Astrocyte (in vitro differentiated cells and primary cell): ENCODE measurements at regions not wholly inside any gene's neighbourhood (a gene's known extent, or its start where the extent isn't known, plus 50 kb on each side); places are given as distances from the start of the nearest gene placed in this dataset.

Experiments used
- DNase-seq: peaks from one replicate; pipeline ENCODE4 v3.0.0-alpha.2; 2010; ENCODE audit warnings: low read depth
- FAIRE-seq: peaks from 2 replicates; lab custom pipeline; 2011; peaks lifted over from hg19 to GRCh38; lab: Jason Lieb, UNC
- H2AFZ ChIP-seq: 2 replicates; pipeline ENCODE4 v1.6.0; 2012; ENCODE audit warnings: low read depth, low read length, inconsistent platforms
- H3K27ac ChIP-seq: 2 replicates; pipeline ENCODE4 v1.5.1; 2011; ENCODE audit warnings: low read depth, low read length, inconsistent platforms
- H3K27me3 ChIP-seq: 2 replicates; pipeline ENCODE4 v1.6.0; 2011; ENCODE audit warnings: low read length, inconsistent platforms; ENCODE audit not compliant: insufficient read depth
- H3K36me3 ChIP-seq: 2 replicates; pipeline ENCODE4 v1.5.1; 2011; ENCODE audit warnings: low read length, inconsistent platforms; ENCODE audit not compliant: insufficient read depth
- H3K4me1 ChIP-seq: 2 replicates; pipeline ENCODE4 v1.5.1; 2011; ENCODE audit warnings: low read length, inconsistent platforms; ENCODE audit not compliant: insufficient read depth
- H3K4me2 ChIP-seq: 2 replicates; pipeline ENCODE4 v1.6.0; 2012; ENCODE audit warnings: low read length, inconsistent platforms
- H3K4me3 ChIP-seq: 2 replicates; pipeline ENCODE4 v1.5.1; 2011; ENCODE audit warnings: low read depth, mild to moderate bottlenecking, low read length, inconsistent platforms; ENCODE audit not compliant: insufficient read depth
- H3K79me2 ChIP-seq: 2 replicates; pipeline ENCODE4 v1.6.0; 2012; ENCODE audit warnings: mild to moderate bottlenecking, low read length, inconsistent platforms; ENCODE audit not compliant: insufficient read depth
- H3K9ac ChIP-seq: 2 replicates; pipeline ENCODE4 v1.6.0; 2012; ENCODE audit warnings: mild to moderate bottlenecking, low read length, inconsistent platforms
- H3K9me3 ChIP-seq: 2 replicates; pipeline ENCODE4 v1.5.1; 2012; ENCODE audit warnings: low read depth, mild to moderate bottlenecking, low read length, inconsistent platforms; ENCODE audit not compliant: insufficient read depth
- H4K20me1 ChIP-seq: 2 replicates; pipeline ENCODE4 v1.6.0; 2012; ENCODE audit warnings: low read length, inconsistent platforms; ENCODE audit not compliant: insufficient read depth
- H3K27ac Mint-ChIP-seq: one replicate; pipeline ENCODE4 v1.8.0; 2021; ENCODE audit warnings: mild to moderate bottlenecking, mixed read lengths; ENCODE audit not compliant: unreplicated experiment
- H3K27me3 Mint-ChIP-seq: one replicate; pipeline ENCODE4 v1.8.0; 2021; ENCODE audit warnings: low read depth, mixed read lengths; ENCODE audit not compliant: unreplicated experiment
- H3K36me3 Mint-ChIP-seq: one replicate; pipeline ENCODE4 v1.8.0; 2021; ENCODE audit warnings: low read depth, mixed read lengths; ENCODE audit not compliant: unreplicated experiment
- H3K4me1 Mint-ChIP-seq: one replicate; pipeline ENCODE4 v1.8.0; 2021; ENCODE audit warnings: low read depth, mixed read lengths; ENCODE audit not compliant: unreplicated experiment
- H3K4me3 Mint-ChIP-seq: one replicate; pipeline ENCODE4 v1.8.0; 2021; ENCODE audit warnings: mild to moderate bottlenecking, moderate library complexity, mixed read lengths; ENCODE audit not compliant: unreplicated experiment
- H3K9me3 Mint-ChIP-seq: one replicate; pipeline ENCODE4 v1.8.0; 2021; ENCODE audit warnings: mild to moderate bottlenecking, mixed read lengths; ENCODE audit not compliant: unreplicated experiment
- CTCF ChIP-seq: IDR thresholded peaks from 2 replicates; pipeline ENCODE4 v1.5.1; 2011; ENCODE audit warnings: low read depth, mild to moderate bottlenecking, inconsistent platforms, low read length, moderate library complexity; ENCODE audit not compliant: insufficient read depth
- EZH2 ChIP-seq: IDR thresholded peaks from 2 replicates; pipeline ENCODE4 v1.6.1; 2012; ENCODE audit warnings: mild to moderate bottlenecking, low read length, inconsistent platforms; ENCODE audit not compliant: insufficient read depth

GRCh38 chr6:104617591-104617990 is 242.1 kb downstream of the HACE1 start:
- DNase-seq (no peak), FAIRE-seq (no peak)
- Histone ChIP-seq H3K4me3 (no peak overlapping the region), H3K27ac (no peak overlapping the region), H2AFZ (no peak overlapping the region), H3K4me1 (peaks cover 7% of the 10 kb centered on the region), H3K27me3 (no peaks in the 10 kb centered on the region), H3K36me3 (no peaks in the 10 kb centered on the region), H3K79me2 (no peaks in the 10 kb centered on the region), H4K20me1 (no peaks in the 10 kb centered on the region), H3K9me3 (no peaks in the 10 kb centered on the region), H3K4me2 (no peak overlapping the region), H3K9ac (no peak overlapping the region)
- no peaks in the 10 kb centered on the region for H3K27me3 Mint-ChIP-seq
- H3K4me3 Mint-ChIP-seq = no peak overlapping the region
- no peaks in the 10 kb centered on the region for H3K36me3 Mint-ChIP-seq
- no peak overlapping the region for H3K27ac Mint-ChIP-seq
- H3K9me3 Mint-ChIP-seq = peaks cover 1% of the 10 kb centered on the region
- peaks cover 16% of the 10 kb centered on the region for H3K4me1 Mint-ChIP-seq
- TF ChIP-seq EZH2 (no peak), CTCF (no peak)

GRCh38 chr6:104614394-104614793 is 245.3 kb downstream of the HACE1 start:
- Histone ChIP-seq H3K4me1 (peaks cover 7% of the 10 kb centered on the region), H3K4me2 (no peak overlapping the region), H3K79me2 (no peaks in the 10 kb centered on the region), H3K9ac (no peak overlapping the region), H4K20me1 (no peaks in the 10 kb centered on the region), H2AFZ (no peak overlapping the region), H3K4me3 (no peak overlapping the region), H3K36me3 (no peaks in the 10 kb centered on the region), H3K27me3 (no peaks in the 10 kb centered on the region), H3K9me3 (no peaks in the 10 kb centered on the region), H3K27ac (no peak overlapping the region)
- TF ChIP-seq CTCF (no peak), EZH2 (no peak)
- peaks cover 14% of the 10 kb centered on the region for H3K4me1 Mint-ChIP-seq
- H3K4me3 Mint-ChIP-seq = no peak overlapping the region
- peaks cover 1% of the 10 kb centered on the region for H3K9me3 Mint-ChIP-seq
- DNase-seq = no peak
- no peaks in the 10 kb centered on the region for H3K27me3 Mint-ChIP-seq
- no peak for FAIRE-seq
- H3K27ac Mint-ChIP-seq = no peak overlapping the region
- no peaks in the 10 kb centered on the region for H3K36me3 Mint-ChIP-seq

GRCh38 chr6:104613416-104614001 is 246.2 kb downstream of the HACE1 start:
- H3K36me3 ChIP-seq = no peaks in the 10 kb centered on the region
- H3K79me2 ChIP-seq = no peaks in the 10 kb centered on the region
- H3K4me3 Mint-ChIP-seq = no peak overlapping the region
- FAIRE-seq (peak; percentile 50), DNase-seq (peak; percentile 32)
- no peak overlapping the region for H3K9ac ChIP-seq
- peaks cover 14% of the 10 kb centered on the region for H3K4me1 Mint-ChIP-seq
- peak overlapping the region; percentile 67 for H3K27ac Mint-ChIP-seq
- no peak overlapping the region for H3K4me3 ChIP-seq
- H4K20me1 ChIP-seq = no peaks in the 10 kb centered on the region
- no peaks in the 10 kb centered on the region for H3K9me3 ChIP-seq
- H3K9me3 Mint-ChIP-seq = peaks cover 1% of the 10 kb centered on the region
- H3K27me3 Mint-ChIP-seq = peaks cover 3% of the 10 kb centered on the region
- no peak overlapping the region for H3K27ac ChIP-seq
- H2AFZ ChIP-seq = peak overlapping the region; percentile 21
- no peaks in the 10 kb centered on the region for H3K36me3 Mint-ChIP-seq
- H3K4me2 ChIP-seq = peak overlapping the region; percentile 60
- TF ChIP-seq EZH2 = no peak
- no peak for TF ChIP-seq CTCF
- H3K4me1 ChIP-seq = peaks cover 7% of the 10 kb centered on the region
- no peaks in the 10 kb centered on the region for H3K27me3 ChIP-seq
